ENCODE measurements at regions not wholly inside any gene's neighbourhood (a gene's known extent, or its start where the extent isn't known, plus 50 kb on each side); places are given as distances from the start of the nearest gene placed in this dataset.

- no peak overlapping the region for H3K23ac ChIP-seq (ENCODE audit: low read depth, low read length)
- BruUV-seq (replicated peaks) = no TSS peak
- H3K27ac ChIP-seq (ENCODE audit: insufficient read depth, low read length) = no peak overlapping the region
- ATAC-seq (ENCODE audit: low read depth) (no peak), DNase-seq (no peak)
- H3K27me3 ChIP-seq (ENCODE audit: control insufficient read depth, insufficient read depth, low read length) = no peaks in the 10 kb centered on the region
- H3K4me3 ChIP-seq (ENCODE audit: insufficient read depth, low read depth, low read length) = no peak overlapping the region
- H2AK9ac ChIP-seq (replicated peaks; ENCODE audit: low read depth, low read length, poor library complexity) = no peak overlapping the region
- H4K8ac ChIP-seq (ENCODE audit: low read depth in 2 of 2, low read length in 2 of 2) = no peak overlapping the region
- H3K9me1 ChIP-seq (ENCODE audit: insufficient read depth, low read length) = no peaks in the 10 kb centered on the region
- H3K4me2 ChIP-seq (ENCODE audit: low read depth, low read length) = no peak overlapping the region
- H3K18ac ChIP-seq (ENCODE audit: low read depth, low read length) = no peak overlapping the region
- no peak overlapping the region for H2AK5ac ChIP-seq (ENCODE audit: low read depth, low read length)
- no peaks in the 10 kb centered on the region for H3K79me1 ChIP-seq (ENCODE audit: low read depth in 1 of 2, low read length in 2 of 2)
- H3K36me3 ChIP-seq (ENCODE audit: control insufficient read depth, insufficient read depth, low read length) = no peaks in the 10 kb centered on the region
- no peak overlapping the region for H3K9ac ChIP-seq (ENCODE audit: low read depth, low read length)
- H2BK20ac ChIP-seq (ENCODE audit: low read depth, low read length) = no peak overlapping the region
- no peak overlapping the region for H2BK5ac ChIP-seq (ENCODE audit: low read depth, low read length, poor library complexity, severe bottlenecking)
- no peak overlapping the region for H2BK120ac ChIP-seq (ENCODE audit: low read depth, low read length)
- CTCF ChIA-PET = interaction anchor here (0.6 kb wide), 1 partner anchor 639 kb away, joined by 3 read pairs; no protein-coding TSS in a partner anchor
- no peaks in the 10 kb centered on the region for H3K9me3 ChIP-seq (ENCODE audit: control insufficient read depth, insufficient read depth, low read length)
- POLR2A ChIA-PET (ENCODE audit: unreplicated experiment) = no interaction called here
- intact Hi-C loops (cut with micrococcal nuclease) = no loop called here
- no peak overlapping the region for H3K4ac ChIP-seq (ENCODE audit: low read depth, low read length)
- H4K20me1 ChIP-seq (ENCODE audit: insufficient read depth, low read length) = no peaks in the 10 kb centered on the region
- no peaks in the 10 kb centered on the region for H3K4me1 ChIP-seq (ENCODE audit: control insufficient read depth, insufficient read depth, low read length)
- no peak overlapping the region for H4K91ac ChIP-seq (ENCODE audit: insufficient read depth, low read depth, low read length)
- no peak overlapping the region for H4K5ac ChIP-seq (ENCODE audit: low read depth, low read length)
- dilution Hi-C loops (cut with HindIII; ENCODE audit: low sequenced_read_pairs, unreplicated experiment) = no loop called here
- H3K56ac ChIP-seq (ENCODE audit: extremely low read depth, insufficient read depth, low read length) = no peak overlapping the region
- in situ Hi-C loops (cut with MboI; ENCODE audit: low sequenced_read_pairs) = loop anchor here (25.0 kb wide), 1 partner anchor 1219 kb away; no protein-coding TSS in a partner anchor
- no CpG with 5 or more reads among the region's 1 CpG for WGBS, 2 experiments (ENCODE audit: extremely low coverage in 2 of 2, insufficient read length in 1 of 2)
- no peak overlapping the region for H3K14ac ChIP-seq (replicated peaks; ENCODE audit: low read depth, low read length)
- no peak overlapping the region for H2BK15ac ChIP-seq (ENCODE audit: low read depth, low read length)
- no peak for TF ChIP-seq MXI1 (IDR thresholded peaks at IDR 0.05; ENCODE audit: borderline replicate concordance, low read depth, low read length)
- TF ChIP-seq ELK1 (IDR thresholded peaks at IDR 0.05; ENCODE audit: borderline replicate concordance, low read depth, low read length) = no peak
- no peak for TF ChIP-seq SMC3 (IDR thresholded peaks at IDR 0.05; ENCODE audit: low read depth, low read length)
- no peak for TF ChIP-seq MAZ (IDR thresholded peaks at IDR 0.05; ENCODE audit: borderline replicate concordance, low read depth, low read length)
- TF ChIP-seq POLR2A (IDR thresholded peaks at IDR 0.05; ENCODE audit: low read depth, low read length) = no peak
- TF ChIP-seq CTCF (conservative IDR thresholded peaks at IDR 0.05; ENCODE audit: low read depth, low read length) = no peak
- TF ChIP-seq RAD21 (IDR thresholded peaks at IDR 0.05; ENCODE audit: low read length) = no peak
- TF ChIP-seq BHLHE40 (IDR thresholded peaks at IDR 0.05; ENCODE audit: low read depth, low read length) = no peak
- no peak for TF ChIP-seq MAFK (IDR thresholded peaks at IDR 0.05; ENCODE audit: low read depth, low read length)
- TF ChIP-seq RCOR1 (IDR thresholded peaks at IDR 0.05; ENCODE audit: insufficient replicate concordance, low read length) = no peak
- TF ChIP-seq CHD1 (IDR thresholded peaks at IDR 0.05; ENCODE audit: low read depth, low read length) = no peak
- no peak for TF ChIP-seq RFX5 (IDR thresholded peaks at IDR 0.05; ENCODE audit: low read depth, low read length)
- no peak for TF ChIP-seq USF2 (IDR thresholded peaks at IDR 0.05; ENCODE audit: low read depth, low read length)
- TF ChIP-seq FOS (IDR thresholded peaks at IDR 0.05; ENCODE audit: low read depth, low read length) = no peak
- TF ChIP-seq NFE2L2 (IDR thresholded peaks at IDR 0.05; ENCODE audit: low read depth, low read length) = no peak
- TF ChIP-seq CEBPB (IDR thresholded peaks at IDR 0.05; ENCODE audit: low read depth, low read length) = no peak
- no peak overlapping the region for H2AFZ ChIP-seq (replicated peaks; ENCODE audit: low read length, poor library complexity)
These were observed 247.7 kb downstream of the VGLL3 start for GRCh38 chr3:86743233-86743632.
